H9 (cell line): ENCODE measurements at regions not wholly inside any gene's neighbourhood (a gene's known extent, or its start where the extent isn't known, plus 50 kb on each side); places are given as distances from the start of the nearest gene placed in this dataset.

ENCODE experiments used
- DNase-seq: peaks from one replicate; pipeline ENCODE4 v3.0.0-alpha.2; 2017
- H2AFZ ChIP-seq: one replicate; pipeline ENCODE4 v1.6.1; 2013; ENCODE audit warnings: mild to moderate bottlenecking, low read length, control low read depth, moderate library complexity
- H2AK5ac ChIP-seq: 2 replicates; pipeline ENCODE4 v1.6.1; 2013; ENCODE audit warnings: low read length, control low read depth, mixed read lengths; ENCODE audit not compliant: insufficient read length
- H2BK120ac ChIP-seq: one replicate; pipeline ENCODE4 v1.6.1; 2013; ENCODE audit warnings: low read depth, mild to moderate bottlenecking, low read length, control low read depth, inconsistent platforms; ENCODE audit not compliant: poor library complexity, severe bottlenecking
- H2BK12ac ChIP-seq: 2 replicates; pipeline ENCODE4 v1.6.1; 2013; ENCODE audit warnings: low read length, control low read depth, mixed read lengths, low read depth; ENCODE audit not compliant: insufficient read length
- H2BK15ac ChIP-seq: 2 replicates; pipeline ENCODE4 v1.6.1; 2013; ENCODE audit warnings: low read depth, low read length, control low read depth
- H2BK20ac ChIP-seq: one replicate; pipeline ENCODE4 v1.6.1; 2013; ENCODE audit warnings: low read depth, mild to moderate bottlenecking, low read length, control low read depth, inconsistent platforms; ENCODE audit not compliant: poor library complexity, severe bottlenecking
- H2BK5ac ChIP-seq: 2 replicates; pipeline ENCODE4 v1.6.1; 2013; ENCODE audit warnings: low read length, control low read depth, mixed read lengths; ENCODE audit not compliant: insufficient read length
- H3K14ac ChIP-seq: 2 replicates; pipeline ENCODE4 v1.6.1; 2013; ENCODE audit warnings: low read length, control low read depth; ENCODE audit not compliant: insufficient read depth
- H3K18ac ChIP-seq: 2 replicates; pipeline ENCODE4 v1.6.1; 2013; ENCODE audit warnings: low read depth, mild to moderate bottlenecking, mixed read lengths, low read length, control low read depth; ENCODE audit not compliant: insufficient read length
- H3K23ac ChIP-seq: 2 replicates; pipeline ENCODE4 v1.6.1; 2013; ENCODE audit warnings: low read length, control low read depth, mixed read lengths, low read depth; ENCODE audit not compliant: insufficient read length
- H3K23me2 ChIP-seq: 2 replicates; pipeline ENCODE4 v1.6.1; 2013; ENCODE audit warnings: low read depth, mild to moderate bottlenecking, mixed read lengths, low read length, control low read depth; ENCODE audit not compliant: insufficient read length, poor library complexity, severe bottlenecking
- H3K27ac ChIP-seq: 2 replicates; pipeline ENCODE4 v1.5.1; 2013; ENCODE audit warnings: low read length, control low read depth, mixed read lengths, low read depth; ENCODE audit not compliant: insufficient read length
- H3K27me3 ChIP-seq: 2 replicates; pipeline ENCODE4 v1.6.1; 2013; ENCODE audit warnings: low read length, control low read depth, inconsistent platforms; ENCODE audit not compliant: insufficient read depth
- H3K4ac ChIP-seq: 2 replicates; pipeline ENCODE4 v1.6.1; 2013; ENCODE audit warnings: low read depth, mild to moderate bottlenecking, control low read depth, inconsistent platforms, low read length, moderate library complexity
- H3K4me1 ChIP-seq: 2 replicates; pipeline ENCODE4 v1.6.1; 2013; ENCODE audit warnings: low read length, control low read depth, inconsistent platforms; ENCODE audit not compliant: insufficient read depth
- H3K4me2 ChIP-seq: 2 replicates; pipeline ENCODE4 v1.6.1; 2013; ENCODE audit warnings: low read length, control low read depth, mixed read lengths; ENCODE audit not compliant: insufficient read length, insufficient read depth
- H3K56ac ChIP-seq: 2 replicates; pipeline ENCODE4 v1.6.1; 2013; ENCODE audit warnings: low read depth, mild to moderate bottlenecking, mixed read lengths, low read length, control low read depth; ENCODE audit not compliant: insufficient read length
- H3K79me1 ChIP-seq: 2 replicates; pipeline ENCODE4 v1.6.1; 2013; ENCODE audit warnings: low read depth, mild to moderate bottlenecking, moderate library complexity, low read length, control low read depth, inconsistent platforms; ENCODE audit not compliant: insufficient read depth, poor library complexity, severe bottlenecking
- H3K79me2 ChIP-seq: 2 replicates; pipeline ENCODE4 v1.6.1; 2013; ENCODE audit warnings: low read length, control low read depth, inconsistent platforms; ENCODE audit not compliant: insufficient read depth
- H3K9ac ChIP-seq: 2 replicates; pipeline ENCODE4 v1.6.1; 2013; ENCODE audit warnings: low read length, control low read depth, mixed read lengths; ENCODE audit not compliant: insufficient read length; ENCODE audit errors: extremely low read depth
- H3K9me3 ChIP-seq: one replicate; pipeline ENCODE4 v1.6.1; 2013; ENCODE audit warnings: low read depth, low read length, inconsistent platforms; ENCODE audit not compliant: control insufficient read depth
- H3T11ph ChIP-seq: one replicate; pipeline ENCODE4 v1.6.1; 2013; ENCODE audit warnings: mild to moderate bottlenecking, low read length, control low read depth, inconsistent platforms
- H4K20me1 ChIP-seq: one replicate; pipeline ENCODE4 v1.6.1; 2013; ENCODE audit not compliant: control insufficient read depth, insufficient read length, insufficient read depth
- H4K5ac ChIP-seq: 2 replicates; pipeline ENCODE4 v1.6.1; 2013; ENCODE audit warnings: low read depth, mild to moderate bottlenecking, mixed read lengths, low read length, control low read depth; ENCODE audit not compliant: insufficient read length
- H4K8ac ChIP-seq: replicated peaks from 2 replicates; pipeline ENCODE4 v1.6.1; 2013; ENCODE audit warnings: low read length, control low read depth, mixed read lengths, low read depth; ENCODE audit not compliant: insufficient read length
- H4K91ac ChIP-seq: 2 replicates; pipeline ENCODE4 v1.6.1; 2013; ENCODE audit warnings: low read depth, mild to moderate bottlenecking, moderate library complexity, mixed read lengths, low read length, control low read depth; ENCODE audit not compliant: insufficient read length
- H3K27ac Mint-ChIP-seq, 3 experiments: 2 replicates in 2 of 3; 3 replicates in 1 of 3; pipeline ENCODE4 v1.8.0; 2020 to 2021; ENCODE audit warnings: mixed read lengths in 3 of 3, mild to moderate bottlenecking in 1 of 3, moderate library complexity in 1 of 3
- H3K27me3 Mint-ChIP-seq: 2 replicates; pipeline ENCODE4 v1.8.0; 2021; ENCODE audit warnings: low read depth, mild to moderate bottlenecking, moderate library complexity, mixed read lengths
- H3K36me3 Mint-ChIP-seq, 3 experiments: 2 replicates in 2 of 3; 3 replicates in 1 of 3; pipeline ENCODE4 v1.8.0; 2020 to 2021; ENCODE audit warnings: low read depth in 3 of 3, mixed read lengths in 3 of 3; ENCODE audit not compliant: insufficient read depth in 1 of 3
- H3K4me1 Mint-ChIP-seq, 2 experiments: 2 replicates each; pipeline ENCODE4 v1.8.0; 2020; ENCODE audit warnings: mixed read lengths in 2 of 2
- H3K4me3 Mint-ChIP-seq, 2 experiments: 2 replicates in 1 of 2; 3 replicates in 1 of 2; pipeline ENCODE4 v1.8.0; 2020 to 2021; ENCODE audit warnings: mild to moderate bottlenecking in 2 of 2, mixed read lengths in 2 of 2, moderate library complexity in 1 of 2
- H3K9me3 Mint-ChIP-seq, 2 experiments: 2 replicates in 1 of 2; 3 replicates in 1 of 2; pipeline ENCODE4 v1.8.0; 2020; ENCODE audit warnings: mild to moderate bottlenecking in 2 of 2, mixed read lengths in 2 of 2, moderate library complexity in 1 of 2
- WGBS: extraction: QIAGEN DNeasy Blood & Tissue Kit; methylation state at CpG from one replicate; pipeline ENCODE4 v1.1.7; 2013; ENCODE audit warnings: missing lambda C conversion rate, low lambda C conversion rate, mixed read lengths; ENCODE audit not compliant: insufficient read length; ENCODE audit errors: extremely low coverage; 5-methylcytosine and 5-hydroxymethylcytosine counted together
- TF ChIP-seq, protein P1 (sequence below): fragments of 200-600 bp; sonication (generic); conservative IDR thresholded peaks from 3 replicates; pipeline ENCODE4 v1.8.0; 2021; ENCODE audit warnings: antibody characterized with exemption, mild to moderate bottlenecking

DNA sequence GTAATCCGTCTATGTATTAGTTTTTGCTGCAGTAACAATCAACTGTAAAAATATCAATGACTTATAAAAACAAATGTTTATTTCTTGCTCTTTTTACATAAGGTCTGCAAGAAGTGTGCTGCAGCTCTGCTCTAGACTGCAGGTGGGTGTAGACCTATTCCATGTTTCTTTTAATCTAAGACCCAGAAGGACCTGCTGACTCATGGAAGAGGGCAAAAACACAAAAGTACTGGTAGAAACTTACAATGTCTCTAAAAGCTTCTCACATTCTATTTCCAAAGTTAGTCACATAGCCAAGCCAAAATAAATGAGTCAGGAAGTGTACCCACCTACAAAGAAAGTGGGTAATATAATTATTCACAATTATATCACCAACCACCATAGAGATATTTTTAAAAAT, 435.9 kb upstream of the FAT3 start:
- no peak overlapping the region for H3K27ac ChIP-seq
- no CpG with 5 or more reads among the region's 1 CpG for WGBS
- H3K4me1 ChIP-seq = no peaks in the 10 kb centered on the region
- H3K27ac Mint-ChIP-seq = no peak overlapping the region
- H4K20me1 ChIP-seq = no peaks in the 10 kb centered on the region
- H4K91ac ChIP-seq = no peak overlapping the region
- H3K23ac ChIP-seq = no peak overlapping the region
- H3K18ac ChIP-seq = no peak overlapping the region
- no peak overlapping the region for H4K8ac ChIP-seq
- H3K14ac ChIP-seq = no peak overlapping the region
- peaks cover 4 to 5% of the 10 kb centered on the region in 2 experiments for H3K9me3 Mint-ChIP-seq
- H3K9me3 ChIP-seq = no peaks in the 10 kb centered on the region
- no peaks in the 10 kb centered on the region; the same call in 1 of the 2 replicates for H3K27me3 Mint-ChIP-seq
- H3K79me1 ChIP-seq = no peaks in the 10 kb centered on the region
- H2BK5ac ChIP-seq = no peak overlapping the region
- H2AK5ac ChIP-seq = no peak overlapping the region
- TF ChIP-seq, protein P1, sequence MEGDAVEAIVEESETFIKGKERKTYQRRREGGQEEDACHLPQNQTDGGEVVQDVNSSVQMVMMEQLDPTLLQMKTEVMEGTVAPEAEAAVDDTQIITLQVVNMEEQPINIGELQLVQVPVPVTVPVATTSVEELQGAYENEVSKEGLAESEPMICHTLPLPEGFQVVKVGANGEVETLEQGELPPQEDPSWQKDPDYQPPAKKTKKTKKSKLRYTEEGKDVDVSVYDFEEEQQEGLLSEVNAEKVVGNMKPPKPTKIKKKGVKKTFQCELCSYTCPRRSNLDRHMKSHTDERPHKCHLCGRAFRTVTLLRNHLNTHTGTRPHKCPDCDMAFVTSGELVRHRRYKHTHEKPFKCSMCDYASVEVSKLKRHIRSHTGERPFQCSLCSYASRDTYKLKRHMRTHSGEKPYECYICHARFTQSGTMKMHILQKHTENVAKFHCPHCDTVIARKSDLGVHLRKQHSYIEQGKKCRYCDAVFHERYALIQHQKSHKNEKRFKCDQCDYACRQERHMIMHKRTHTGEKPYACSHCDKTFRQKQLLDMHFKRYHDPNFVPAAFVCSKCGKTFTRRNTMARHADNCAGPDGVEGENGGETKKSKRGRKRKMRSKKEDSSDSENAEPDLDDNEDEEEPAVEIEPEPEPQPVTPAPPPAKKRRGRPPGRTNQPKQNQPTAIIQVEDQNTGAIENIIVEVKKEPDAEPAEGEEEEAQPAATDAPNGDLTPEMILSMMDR = no peak
- no peak overlapping the region for H3K4me2 ChIP-seq
- no peak overlapping the region for H3K9ac ChIP-seq
- peaks cover 0 to 2% of the 10 kb centered on the region in 2 experiments; a peak in 2 of 4 replicates for H3K4me1 Mint-ChIP-seq
- no peak overlapping the region for H3K4ac ChIP-seq
- H2BK12ac ChIP-seq = no peak overlapping the region
- no peak overlapping the region for H2BK120ac ChIP-seq
- H3K23me2 ChIP-seq = no peaks in the 10 kb centered on the region
- no peak overlapping the region for H3T11ph ChIP-seq
- no peak overlapping the region for H2BK20ac ChIP-seq
- H2BK15ac ChIP-seq = no peak overlapping the region
- no peaks in the 10 kb centered on the region for H3K79me2 ChIP-seq
- H3K4me3 Mint-ChIP-seq = no peak overlapping the region
- H4K5ac ChIP-seq = no peak overlapping the region
- H2AFZ ChIP-seq = no peak overlapping the region
- H3K27me3 ChIP-seq = no peaks in the 10 kb centered on the region
- peaks cover 4 to 6% (median 5%) of the 10 kb centered on the region in 3 experiments for H3K36me3 Mint-ChIP-seq
- no peak for DNase-seq
- H3K56ac ChIP-seq = no peak overlapping the region
